IPS-NIHi7 (cell line): ENCODE measurements at regions not wholly inside any gene's neighbourhood (a gene's known extent, or its start where the extent isn't known, plus 50 kb on each side); places are given as distances from the start of the nearest gene placed in this dataset.

Source experiments
- DNase-seq: peaks from one replicate; pipeline ENCODE4 v3.0.0; 2012; ENCODE audit warnings: mixed read lengths; ENCODE audit errors: extremely low spot score

DNA sequence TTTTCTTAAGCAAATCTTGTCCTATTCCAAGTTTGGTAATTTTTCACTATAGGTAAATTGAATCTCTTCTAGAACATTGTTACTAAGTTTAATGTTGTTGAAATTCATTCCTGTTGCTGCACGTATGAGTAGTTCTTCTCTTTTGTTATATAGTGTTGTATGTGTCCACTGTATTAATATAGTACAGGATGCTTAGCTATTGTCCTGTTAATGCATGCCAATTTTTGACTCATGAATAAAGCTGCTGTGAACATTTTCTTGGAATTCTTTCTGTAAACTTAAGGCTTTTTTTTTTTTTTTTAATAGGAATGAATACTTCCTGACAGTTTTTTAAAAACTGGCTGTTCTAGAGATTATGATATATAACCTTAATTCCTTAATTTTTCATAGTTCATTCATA lies 326.9 kb downstream of the SLC4A3 start:
- no peak for DNase-seq

GRCh38 chr2:219957820-219958219 lies 330.4 kb downstream of the SLC4A3 start:
- DNase-seq: no peak

- no peak for DNase-seq
These were observed 331.5 kb downstream of the SLC4A3 start for GRCh38 chr2:219958941-219959340.

GRCh38 chr2:219959471-219959870 lies 332.0 kb downstream of the SLC4A3 start:
- no peak for DNase-seq

- DNase-seq: no peak
These were observed 334.6 kb downstream of the SLC4A3 start for GRCh38 chr2:219961947-219962498.

GRCh38 chr2:219962801-219963200 lies 335.4 kb downstream of the SLC4A3 start:
- DNase-seq: no peak

DNA sequence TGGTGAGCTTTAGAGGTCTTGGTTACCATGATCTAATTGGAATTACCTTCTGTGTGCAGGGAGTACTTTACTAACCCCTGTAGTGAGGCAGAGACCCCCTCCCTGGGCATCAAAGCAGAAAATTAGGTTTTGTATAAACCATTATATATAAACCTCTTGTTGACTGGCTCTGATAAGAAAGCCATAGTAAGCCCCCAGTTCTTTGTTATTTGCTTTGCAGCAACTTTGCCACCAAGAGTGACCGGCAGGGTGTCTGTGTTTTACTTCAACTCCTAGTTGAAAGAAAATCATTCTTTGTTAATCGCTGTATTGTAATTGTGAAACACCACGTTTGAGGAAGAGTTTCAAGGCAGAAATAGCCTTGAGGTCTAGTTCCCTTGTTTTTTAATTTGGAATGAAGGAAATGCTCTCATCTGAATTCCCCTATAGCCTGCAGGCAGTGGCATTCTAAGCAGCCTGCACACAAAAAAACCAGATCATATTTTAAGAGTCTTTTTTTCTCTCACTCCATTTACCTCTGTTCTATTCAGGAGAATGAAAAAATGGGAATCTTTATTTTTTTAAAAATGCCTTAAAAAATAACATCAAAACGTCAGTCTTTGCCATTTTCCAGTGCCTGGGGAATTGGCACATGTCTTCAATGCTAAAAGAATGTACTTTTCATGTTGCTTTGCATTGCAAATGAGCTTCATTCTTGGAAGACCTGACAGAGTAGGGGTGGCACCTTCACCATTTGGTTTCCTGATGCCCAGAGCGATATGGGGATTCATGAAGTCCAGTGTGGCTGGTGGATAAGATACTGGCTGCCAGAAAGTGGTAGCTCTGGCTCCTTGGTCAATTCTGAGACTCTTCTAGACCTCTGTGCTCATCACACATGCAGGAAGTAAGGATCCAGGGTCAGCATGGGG lies 338.1 kb downstream of the SLC4A3 start:
- peak; percentile 49 for DNase-seq

GRCh38 chr2:219967247-219968245 lies 340.1 kb downstream of the SLC4A3 start:
- no peak for DNase-seq

DNA sequence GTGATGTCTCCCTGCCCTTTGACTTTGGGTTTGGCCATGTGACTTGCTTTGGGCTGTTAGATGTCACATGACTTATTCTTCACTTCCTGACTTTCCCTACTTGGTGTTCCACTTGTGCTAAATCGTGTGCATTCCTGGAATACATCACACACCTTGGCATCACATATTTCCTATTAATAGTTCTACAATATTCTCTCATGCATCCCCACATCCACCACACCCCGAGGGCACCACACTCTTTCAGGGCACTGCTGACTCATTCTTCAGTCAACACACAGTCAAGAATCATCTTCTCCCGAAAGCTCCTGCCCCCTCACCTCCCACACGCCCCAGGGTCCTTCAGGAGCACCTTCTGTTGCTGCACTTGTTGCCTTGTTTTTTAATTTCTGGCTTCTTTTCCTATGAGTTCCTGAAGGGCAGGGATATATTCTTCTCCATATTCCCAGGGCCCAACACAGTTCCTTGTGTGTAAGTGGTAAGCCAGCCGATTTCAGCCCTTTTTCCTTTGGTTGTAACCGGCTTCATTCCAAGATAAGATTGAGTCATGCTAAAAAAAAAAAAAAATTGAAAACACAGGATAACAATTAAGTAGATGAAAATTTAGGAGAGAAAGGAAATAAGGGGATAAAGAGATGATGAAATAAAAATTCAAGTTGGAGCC lies 341.4 kb downstream of the SLC4A3 start:
- no peak for DNase-seq

DNA sequence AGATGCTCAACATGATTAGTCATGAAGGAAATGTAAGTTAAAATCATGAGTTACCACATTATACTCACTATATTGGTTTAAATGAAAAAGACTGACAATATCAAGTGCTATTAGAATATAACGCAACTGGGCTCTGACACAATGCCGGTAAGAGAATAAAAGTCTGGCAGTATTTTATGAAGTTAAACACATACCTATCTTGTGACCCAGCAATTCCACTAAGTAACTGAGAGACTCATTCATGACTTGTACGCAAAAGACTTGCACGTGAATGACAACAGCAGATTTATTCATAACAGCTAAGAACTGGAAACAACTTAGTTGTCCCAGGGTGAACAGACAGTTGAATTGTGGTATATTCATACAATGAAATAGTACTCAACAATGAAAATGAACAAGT lies 342.1 kb downstream of the SLC4A3 start:
- DNase-seq: no peak

GRCh38 chr2:219973136-219973535 lies 345.7 kb downstream of the SLC4A3 start:
- no peak for DNase-seq

GRCh38 chr2:219976871-219977270 lies 349.4 kb downstream of the SLC4A3 start:
- no peak for DNase-seq

- DNase-seq: no peak
These were observed 353.2 kb downstream of the SLC4A3 start for GRCh38 chr2:219980638-219981037.

GRCh38 chr2:219983836-219984235 lies 356.4 kb downstream of the SLC4A3 start:
- DNase-seq: no peak

GRCh38 chr2:219985017-219985416 lies 357.6 kb downstream of the SLC4A3 start:
- no peak for DNase-seq

- no peak for DNase-seq
These were observed 360.4 kb downstream of the SLC4A3 start for GRCh38 chr2:219987830-219988229.

- DNase-seq: no peak
These were observed 362.3 kb downstream of the SLC4A3 start for GRCh38 chr2:219989744-219990143.

DNA sequence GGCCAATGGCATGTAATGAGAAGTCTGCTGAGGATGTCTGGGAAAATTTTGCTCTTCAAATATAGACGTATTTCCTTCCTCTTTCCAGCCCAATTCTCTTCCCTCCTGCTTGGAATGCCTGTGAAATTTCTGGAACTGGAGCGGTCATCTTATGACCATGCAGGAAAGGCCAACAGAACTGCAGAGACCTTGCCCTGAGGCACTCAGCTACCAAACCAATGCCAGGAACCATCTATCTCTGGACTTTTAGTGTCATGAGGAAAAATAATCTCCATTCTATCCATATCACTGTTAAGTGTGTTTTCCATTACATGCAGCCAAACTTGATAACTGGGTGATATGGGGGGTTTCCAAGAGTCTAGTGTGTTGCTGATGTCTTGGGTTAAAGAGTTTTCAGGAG lies 363.7 kb downstream of the SLC4A3 start:
- DNase-seq: no peak

- DNase-seq: no peak
These were observed 368.0 kb downstream of the SLC4A3 start for GRCh38 chr2:219995399-219995798.

DNA sequence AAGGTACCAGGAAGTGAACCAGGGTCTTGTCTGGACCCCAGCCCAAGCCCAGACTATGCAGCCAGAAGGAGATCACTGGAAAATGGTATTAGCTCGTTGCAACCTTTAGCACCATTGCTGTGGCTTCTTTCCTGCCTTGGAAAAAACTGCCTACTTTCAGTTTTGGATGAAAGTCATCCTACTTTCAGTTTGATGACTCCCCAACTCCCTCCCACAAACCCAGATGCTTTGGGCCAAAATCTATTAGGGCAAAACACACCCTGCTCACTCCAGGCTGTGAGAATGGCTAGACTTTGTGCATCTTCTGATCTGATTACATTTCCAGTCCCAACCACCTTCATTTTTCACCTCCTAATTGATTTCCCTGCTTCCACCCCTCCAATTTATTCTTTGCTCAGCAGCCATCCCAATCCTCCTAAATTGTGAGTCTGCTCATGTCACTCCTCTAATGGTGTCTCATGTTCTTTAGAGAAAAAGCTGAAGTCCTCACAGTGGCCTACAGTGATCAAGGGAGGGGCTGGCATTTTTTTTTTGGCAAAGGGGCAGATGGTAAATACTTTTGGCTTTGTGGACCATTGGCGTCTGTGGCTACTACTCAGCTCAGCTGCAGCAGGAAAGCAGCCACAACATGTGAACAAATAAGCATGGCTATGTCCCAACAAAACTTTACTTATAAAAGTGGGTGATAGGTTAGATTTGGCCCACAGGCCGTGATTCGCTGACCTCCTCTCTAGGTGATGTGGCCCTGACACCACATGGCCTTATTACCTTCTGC lies 368.7 kb downstream of the SLC4A3 start:
- DNase-seq: no peak

GRCh38 chr2:219997341-219997851 lies 370.0 kb downstream of the SLC4A3 start:
- peak; percentile 74 for DNase-seq
